HCT116 (cell line): ENCODE measurements at regions not wholly inside any gene's neighbourhood (a gene's known extent, or its start where the extent isn't known, plus 50 kb on each side); places are given as distances from the start of the nearest gene placed in this dataset.

Source experiments
- ATF3 ChIP-seq: IDR thresholded peaks from 2 replicates; pipeline ENCODE4 v1.6.1; 2012
- CEBPB ChIP-seq: IDR thresholded peaks from 2 replicates; pipeline ENCODE4 v1.6.1; 2012; ENCODE audit warnings: low read depth
- CTCF ChIP-seq, 3 experiments: fragments of 200-600 bp in 1 of 3; sonication (generic) in 1 of 3; IDR thresholded peaks in 2 of 3; conservative IDR thresholded peaks in 1 of 3; 2 replicates each; pipeline ENCODE4 v1.5.1; 2012 to 2017; ENCODE audit warnings: low read depth in 2 of 3, low read length in 2 of 3, antibody characterized with exemption in 1 of 3, borderline replicate concordance in 1 of 3, control low read depth in 1 of 3, mild to moderate bottlenecking in 1 of 3, mixed read lengths in 1 of 3, mixed run types in 1 of 3, moderate library complexity in 1 of 3; ENCODE audit not compliant: insufficient read depth in 1 of 3
- EGR1 ChIP-seq: IDR thresholded peaks from 2 replicates; pipeline ENCODE4 v1.6.1; 2012; ENCODE audit warnings: low read depth
- EZH2 ChIP-seq: fragments of 200-600 bp; sonication (generic); IDR thresholded peaks from 2 replicates; pipeline ENCODE4 v1.6.1; 2017; ENCODE audit warnings: antibody characterized with exemption, mixed run types
- EZH2phosphoT487 ChIP-seq: fragments of 200-600 bp; IDR thresholded peaks from 2 replicates; pipeline ENCODE4 v1.6.1; 2018; ENCODE audit warnings: antibody characterized with exemption, borderline replicate concordance
- MAX ChIP-seq: IDR thresholded peaks from 2 replicates; pipeline ENCODE4 v1.6.1; 2012
- POLR2A ChIP-seq: IDR thresholded peaks from 2 replicates; pipeline ENCODE4 v1.7.0; 2011; ENCODE audit warnings: borderline replicate concordance; ENCODE audit not compliant: insufficient read depth, insufficient read length; ENCODE audit errors: extremely low read depth
- POLR2AphosphoS5 ChIP-seq: IDR thresholded peaks from 2 replicates; pipeline ENCODE4 v1.6.1; 2011; ENCODE audit warnings: mild to moderate bottlenecking, low read depth, low read length, moderate library complexity
- REST ChIP-seq: IDR thresholded peaks from 2 replicates; pipeline ENCODE4 v1.6.1; 2012; ENCODE audit warnings: low read depth
- SP1 ChIP-seq: IDR thresholded peaks from 2 replicates; pipeline ENCODE4 v1.6.1; 2012; ENCODE audit warnings: low read depth
- ZNF274 ChIP-seq: fragments of 200-500 bp; sonication (Bioruptor generic); IDR thresholded peaks from 2 replicates; pipeline ENCODE4 v1.6.1; 2014; ENCODE audit warnings: mild to moderate bottlenecking, low read depth, low read length, inconsistent platforms

- no peak for TF ChIP-seq EZH2
- no peak for TF ChIP-seq CTCF (IDR thresholded peaks at IDR 0.05 in 2 of 3, conservative IDR thresholded peaks at IDR 0.05 in 1 of 3; ENCODE audit: borderline replicate concordance in 1 of 3, insufficient read depth in 1 of 3, low read depth in 2 of 3, low read length in 2 of 3)
- no peak for TF ChIP-seq MAX
- no peak for TF ChIP-seq POLR2A
- TF ChIP-seq CEBPB: no peak
- no peak for TF ChIP-seq EZH2phosphoT487
- no peak for TF ChIP-seq ZNF274
- no peak for TF ChIP-seq SP1
- no peak for TF ChIP-seq REST
- TF ChIP-seq POLR2AphosphoS5: no peak
- TF ChIP-seq EGR1: no peak
- no peak for TF ChIP-seq ATF3
Measured at GRCh38 chr6:5930968-5931367, 75.8 kb downstream of the NRN1 start.
